Breast epithelium (tissue), 3 donors: ENCODE measurements at regions not wholly inside any gene's neighbourhood (a gene's known extent, or its start where the extent isn't known, plus 50 kb on each side); places are given as distances from the start of the nearest gene placed in this dataset.

Experiments used
- CTCF ChIP-seq, 3 donors: fragments of 450-650 bp; IDR thresholded peaks; one replicate each; pipeline ENCODE4 v1.5.1; 2016 to 2017; ENCODE audit warnings: antibody characterized with exemption in 3 of 3, mild to moderate bottlenecking in 3 of 3, moderate library complexity in 3 of 3
- POLR2A ChIP-seq: fragments of 450-650 bp; IDR thresholded peaks from one replicate; pipeline ENCODE4 v1.6.1; 2016; ENCODE audit warnings: antibody characterized with exemption, mild to moderate bottlenecking, moderate library complexity

GRCh38 chr7:136072447-136072846, 95.3 kb upstream of the MTPN start:
- TF ChIP-seq POLR2A: no peak
- TF ChIP-seq CTCF (IDR thresholded peaks at IDR 0.05): no peak
